ENCODE measurements at regions not wholly inside any gene's neighbourhood (a gene's known extent, or its start where the extent isn't known, plus 50 kb on each side); places are given as distances from the start of the nearest gene placed in this dataset.
"Not testable (repeated sequence)": the region's sequence is repeated elsewhere in the genome, so short reads cannot be mapped to it uniquely, and the experiment has no call there.

DNA sequence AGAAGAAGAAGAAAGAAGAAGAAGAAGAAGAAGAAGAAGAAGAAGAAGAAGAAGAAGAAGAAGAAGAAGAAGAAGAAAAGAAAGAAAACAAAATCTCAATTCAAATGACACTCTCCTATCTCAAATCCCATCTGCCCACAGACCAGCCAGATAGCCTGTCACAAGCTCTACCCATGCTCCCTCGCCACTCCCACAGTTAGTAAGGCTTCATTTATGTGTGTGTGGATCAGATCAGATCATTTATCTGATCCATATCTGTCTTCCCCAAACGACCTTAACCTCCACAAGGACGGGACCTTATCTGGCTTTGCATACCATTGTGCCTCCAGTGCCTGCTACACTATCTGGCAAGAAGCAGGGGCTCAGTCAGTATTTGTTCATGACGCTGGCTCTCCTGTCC lies 81.9 kb upstream of the RREB1 start:
- H3K27ac ChIP-seq, result no peak overlapping the region
- no peak for DNase-seq (ENCODE audit: low read depth, low spot score)

DNA sequence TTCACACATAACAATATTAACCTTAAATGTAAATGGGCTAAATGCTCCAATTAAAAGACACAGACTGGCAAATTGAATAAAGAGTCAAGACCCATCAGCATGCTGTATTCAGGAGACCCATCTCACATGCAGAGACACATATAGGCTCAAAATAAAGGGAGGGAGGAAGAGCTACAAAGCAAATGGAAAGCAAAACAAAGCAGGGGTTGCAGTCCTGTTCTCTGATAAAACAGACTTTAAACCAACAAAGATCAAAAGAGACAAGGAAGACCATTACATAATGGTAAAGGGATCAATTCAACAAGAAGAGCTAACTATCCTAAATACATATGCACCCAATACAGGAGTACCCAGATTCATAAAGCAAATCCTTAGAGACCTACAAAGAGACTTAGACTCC lies 78.8 kb upstream of the RREB1 start:
- H3K27ac ChIP-seq; DNase-seq (ENCODE audit: low read depth, low spot score): not testable (repeated sequence)

DNA sequence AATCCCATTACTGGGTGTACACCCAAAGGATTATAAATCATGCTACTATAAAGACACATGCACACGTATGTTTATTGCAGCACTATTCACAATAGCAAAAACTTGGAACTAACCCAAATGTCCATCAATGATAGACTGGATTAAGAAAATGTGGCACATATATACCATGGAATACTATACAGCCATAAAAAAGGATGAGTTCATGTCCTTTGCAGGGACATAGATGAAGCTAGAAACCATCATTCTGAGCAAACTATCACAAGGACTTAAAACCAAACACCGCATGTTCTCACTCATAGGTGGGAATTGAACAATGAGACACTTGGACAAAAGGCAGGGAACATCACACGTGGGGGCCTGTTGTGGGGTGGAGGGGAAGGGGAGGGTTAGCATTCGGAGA lies 76.8 kb upstream of the RREB1 start:
- not testable (repeated sequence) for DNase-seq (ENCODE audit: low read depth, low spot score); H3K27ac ChIP-seq

DNA sequence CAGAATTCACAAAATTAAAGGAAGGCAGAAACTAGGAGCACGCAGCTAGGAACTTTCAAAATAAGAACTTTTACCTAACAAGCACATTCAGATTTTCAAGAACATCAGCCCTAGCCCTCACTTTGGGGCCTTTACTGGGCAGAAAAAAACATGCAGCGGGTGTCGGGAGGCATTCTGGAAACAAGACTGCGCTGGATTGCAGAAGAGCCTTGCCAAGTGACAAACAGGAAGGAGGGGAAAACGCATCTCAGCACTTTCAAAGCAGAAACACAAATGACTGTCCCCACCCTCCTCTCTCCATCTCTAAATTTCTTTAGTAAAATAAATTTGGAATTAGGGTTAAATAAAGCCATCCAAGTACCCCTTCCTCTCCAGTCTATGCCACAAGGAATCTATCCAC lies 74.6 kb upstream of the RREB1 start:
- no peak for DNase-seq (ENCODE audit: low read depth, low spot score)
- H3K27ac ChIP-seq, result no peak overlapping the region

DNA sequence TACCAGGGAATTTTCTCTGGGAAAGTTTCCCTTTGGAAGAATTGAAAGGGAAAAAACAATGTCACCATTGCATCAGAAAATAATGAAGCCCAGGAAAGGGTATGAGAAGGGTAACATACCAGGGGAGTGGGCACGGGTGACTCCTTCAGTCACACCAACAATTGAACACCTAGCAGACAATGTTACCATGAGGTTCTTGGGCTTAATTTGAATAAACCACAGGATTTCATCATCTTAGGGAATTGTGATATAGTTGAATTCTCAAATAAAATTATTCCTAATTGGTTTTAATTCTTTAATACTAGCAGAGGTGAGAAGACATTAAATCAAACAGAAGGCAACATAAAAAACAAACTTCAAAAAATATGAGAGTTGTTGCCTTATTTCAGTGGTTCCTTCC lies 73.7 kb upstream of the RREB1 start:
- no peak overlapping the region for H3K27ac ChIP-seq
- no peak for DNase-seq (ENCODE audit: low read depth, low spot score)

DNA sequence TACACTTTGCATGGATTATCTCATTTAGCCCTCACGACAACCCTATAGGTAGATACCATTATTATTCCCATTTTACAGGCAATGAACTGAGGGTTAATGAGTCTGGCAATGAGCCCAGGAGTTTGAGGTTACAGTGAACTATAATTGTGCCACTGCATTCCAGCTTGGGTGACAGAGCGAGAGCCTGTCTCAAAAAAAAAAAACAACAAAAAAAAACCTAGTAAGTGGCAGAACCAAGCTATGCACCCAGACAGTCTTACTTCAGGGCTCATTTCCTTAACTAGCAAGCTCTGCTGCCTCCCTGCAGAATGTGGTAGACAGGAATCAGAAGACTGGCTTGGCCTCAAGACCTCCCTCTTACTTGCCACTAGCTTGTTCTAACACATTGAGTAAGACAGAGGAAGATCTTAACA lies 71.9 kb upstream of the RREB1 start:
- no peak for DNase-seq (ENCODE audit: low read depth, low spot score)
- no peak overlapping the region for H3K27ac ChIP-seq

DNA sequence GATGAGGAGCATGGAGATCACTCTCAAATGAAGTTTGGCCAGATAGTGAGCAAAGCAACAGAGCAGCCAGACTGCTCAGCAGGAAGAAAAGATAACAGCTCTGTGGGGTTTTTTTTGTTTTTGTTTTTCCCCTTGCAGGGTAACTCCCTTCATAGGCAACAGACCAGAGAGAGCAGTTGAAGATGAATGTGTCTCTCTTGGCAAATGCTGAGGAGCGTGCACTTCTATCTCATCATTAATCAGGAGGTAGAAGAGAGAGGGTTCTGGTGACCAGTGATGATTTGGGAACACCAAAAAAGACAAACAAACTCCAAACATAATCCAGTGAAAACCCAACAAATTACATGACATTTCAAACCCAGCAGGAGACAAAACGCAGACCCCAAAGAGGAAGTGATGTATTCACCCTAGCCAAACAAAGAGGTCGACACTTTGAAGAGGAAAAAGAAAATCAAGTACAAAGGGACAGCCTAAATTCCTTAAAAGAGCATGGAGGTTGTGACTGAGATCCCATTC lies 66.2 kb upstream of the RREB1 start:
- no peak overlapping the region for H3K27ac ChIP-seq

DNA sequence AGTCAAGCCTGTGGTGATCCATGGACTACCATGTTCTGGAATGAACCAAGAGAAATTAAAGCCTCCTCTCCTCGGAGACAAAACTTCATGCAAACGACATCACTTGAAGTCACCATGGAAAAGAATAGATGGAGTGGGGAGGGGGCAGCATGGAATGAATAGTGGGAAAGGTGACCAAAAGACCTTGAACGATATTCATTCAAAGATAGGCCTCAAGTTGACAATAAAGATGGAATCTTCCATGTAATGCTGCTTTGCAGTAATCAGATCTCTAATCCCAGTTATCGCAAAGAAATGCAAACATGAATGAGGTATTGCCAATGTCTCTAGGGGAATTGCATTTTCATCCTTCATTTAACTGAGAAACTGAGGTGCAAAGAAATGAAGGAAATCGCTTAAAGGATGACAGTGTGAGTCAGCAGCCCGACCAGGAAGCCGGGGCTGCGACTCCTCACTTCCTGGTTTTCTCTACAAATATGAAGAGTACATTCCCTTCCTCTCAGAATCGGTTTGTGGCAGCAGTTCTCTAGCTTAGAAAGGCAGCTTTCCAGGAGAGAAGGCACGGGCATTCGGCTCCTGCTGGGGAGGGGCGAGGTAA lies 65.6 kb upstream of the RREB1 start:
- H3K27ac ChIP-seq, result peak overlapping the region; percentile 13
- DNase-seq (ENCODE audit: low read depth, low spot score), result no peak

More for the DNA sequence above, 66.2 kb upstream of the RREB1 start:
- no peak for DNase-seq (ENCODE audit: low read depth, low spot score)

DNA sequence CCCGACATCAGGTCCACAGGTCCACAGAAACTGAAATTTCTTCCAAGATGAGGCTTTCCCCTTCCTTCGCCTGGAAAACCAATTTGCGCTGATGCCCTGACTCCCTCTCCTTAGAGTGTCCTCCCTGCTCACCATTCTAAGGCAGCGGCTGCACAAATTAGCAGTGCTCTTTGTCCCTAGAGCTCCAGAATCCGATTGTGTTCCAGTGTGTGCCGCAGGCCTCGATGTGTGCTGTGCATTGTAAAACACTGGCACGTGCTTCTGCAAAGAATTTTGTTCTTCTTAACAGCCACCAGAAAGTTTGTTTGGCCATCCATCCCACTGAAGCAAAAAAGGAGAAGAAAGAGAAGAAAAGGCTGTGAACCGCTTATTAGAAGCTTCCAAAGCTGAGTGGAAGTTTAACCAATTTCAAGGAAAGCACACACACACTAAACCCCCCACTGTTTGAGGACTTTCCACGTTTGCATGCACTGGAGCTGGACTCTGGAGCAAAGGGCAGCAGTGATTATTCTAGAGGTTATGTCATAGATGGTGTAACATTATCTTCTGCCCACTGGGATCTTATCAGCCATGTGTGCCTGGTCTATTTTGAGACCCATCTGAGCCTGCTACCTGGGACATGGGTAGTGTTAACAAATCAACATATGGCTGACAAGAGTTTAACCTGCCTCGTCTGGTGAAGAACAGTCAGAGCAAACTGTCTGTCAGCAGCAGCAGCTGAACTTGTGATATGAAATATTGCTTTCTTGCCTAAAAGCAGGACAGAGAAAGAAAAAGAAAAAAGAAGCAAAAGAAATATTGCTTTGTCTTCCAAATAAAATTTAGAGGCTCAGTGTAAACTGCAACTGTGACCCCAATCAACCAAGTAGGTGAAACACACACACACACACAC lies 64.9 kb upstream of the RREB1 start:
- DNase-seq (ENCODE audit: low read depth, low spot score), result no peak
- H3K27ac ChIP-seq, result peak overlapping the region; percentile 13

DNA sequence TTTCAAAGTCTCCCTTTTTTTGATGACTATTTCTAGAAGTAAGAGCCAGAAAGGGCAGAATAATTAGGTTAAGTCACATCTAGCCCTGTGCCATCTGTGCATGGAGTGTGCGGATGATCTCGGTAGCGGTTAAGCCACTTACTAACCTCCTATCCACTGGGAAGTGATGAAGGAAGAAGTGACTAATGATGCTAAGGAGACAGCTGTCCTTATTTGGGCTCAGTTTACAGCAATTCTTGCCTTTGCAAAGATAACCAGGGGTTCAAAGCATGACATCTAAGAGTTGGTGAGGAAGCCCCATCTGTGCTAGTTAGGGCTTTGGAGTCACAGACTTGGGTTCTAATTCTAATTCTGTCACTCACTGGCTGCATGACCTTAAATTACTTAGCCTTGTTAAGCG lies 62.4 kb upstream of the RREB1 start:
- no peak overlapping the region for H3K27ac ChIP-seq
- no peak for DNase-seq (ENCODE audit: low read depth, low spot score)

DNA sequence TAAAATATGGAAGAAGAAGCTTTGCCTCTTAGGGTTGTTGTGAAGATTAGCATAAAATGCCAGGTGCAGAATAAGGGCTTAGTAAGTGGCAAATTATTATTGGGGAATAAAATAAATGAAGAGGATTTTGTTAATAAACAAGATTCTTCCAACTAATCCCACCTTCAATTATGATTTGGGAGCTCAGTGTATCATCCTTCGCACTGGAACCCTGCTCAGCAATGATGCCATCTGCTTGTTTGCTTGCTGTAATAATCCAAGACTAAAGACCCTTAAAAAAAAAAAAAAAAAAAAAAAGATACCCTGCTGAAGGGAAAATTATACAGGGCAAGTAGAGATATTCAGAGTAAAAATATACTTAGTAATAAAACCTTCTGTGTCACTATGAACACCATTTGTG lies 62.0 kb upstream of the RREB1 start:
- H3K27ac ChIP-seq, result no peak overlapping the region
- DNase-seq (ENCODE audit: low read depth, low spot score), result no peak

DNA sequence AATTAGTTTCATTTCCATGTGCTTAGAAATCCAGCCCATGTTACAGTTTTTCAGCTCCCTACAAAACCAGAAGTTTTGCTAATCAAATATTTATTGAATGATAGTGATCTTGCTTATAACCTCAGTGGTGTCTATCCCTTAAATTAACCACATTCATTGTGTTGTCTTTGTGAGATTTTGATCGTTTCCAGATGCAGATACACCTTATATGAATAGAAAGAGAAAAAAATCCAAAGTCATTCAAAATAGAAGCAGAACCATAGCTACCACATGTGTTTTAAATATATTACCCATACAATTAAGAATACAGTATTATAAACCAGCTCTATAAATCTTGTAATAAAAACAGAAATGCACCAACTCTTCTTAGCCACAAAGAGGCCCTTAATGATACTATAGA lies 60.6 kb upstream of the RREB1 start:
- H3K27ac ChIP-seq, result no peak overlapping the region
- DNase-seq (ENCODE audit: low read depth, low spot score), result no peak

DNA sequence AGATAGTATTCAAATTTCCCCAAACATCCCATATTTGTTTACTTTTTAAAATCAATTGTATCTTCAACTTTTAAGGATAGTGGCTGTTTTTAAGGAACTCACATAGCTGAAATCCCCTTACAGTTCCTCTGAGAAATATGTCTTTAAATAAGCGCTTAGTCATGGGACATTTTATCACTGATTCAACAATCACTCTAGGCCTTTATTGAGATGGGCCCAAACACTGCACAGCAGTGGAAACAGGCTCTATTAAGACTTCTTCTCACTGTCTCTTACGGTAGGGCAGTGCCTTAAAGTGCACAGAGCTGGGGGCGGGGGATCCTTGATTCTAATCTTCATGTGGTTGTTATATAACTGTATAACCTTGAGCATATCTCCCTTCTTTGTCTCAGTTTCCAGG lies 59.8 kb upstream of the RREB1 start:
- H3K27ac ChIP-seq, result no peak overlapping the region
- no peak for DNase-seq (ENCODE audit: low read depth, low spot score)

DNA sequence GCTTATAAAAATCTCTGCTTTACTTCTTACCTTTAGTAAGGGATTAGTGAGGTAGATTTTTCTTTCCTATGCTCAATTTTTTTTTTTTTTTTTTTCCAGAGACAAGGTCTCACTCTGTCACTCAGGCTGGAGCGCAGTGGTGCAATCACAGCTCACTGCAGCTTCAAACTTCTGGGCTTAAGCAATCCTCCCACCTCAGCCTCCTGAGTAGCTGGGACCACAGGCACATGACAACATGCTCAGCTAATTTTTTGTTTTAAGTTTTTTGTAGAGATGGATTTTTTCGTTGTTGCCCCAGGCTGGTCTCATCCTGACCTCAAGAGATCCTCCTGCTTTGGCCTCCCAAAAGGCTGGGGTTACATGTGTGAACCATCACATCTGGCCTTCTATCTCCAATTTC lies 58.9 kb upstream of the RREB1 start:
- no peak for DNase-seq (ENCODE audit: low read depth, low spot score)
- no peak overlapping the region for H3K27ac ChIP-seq

DNA sequence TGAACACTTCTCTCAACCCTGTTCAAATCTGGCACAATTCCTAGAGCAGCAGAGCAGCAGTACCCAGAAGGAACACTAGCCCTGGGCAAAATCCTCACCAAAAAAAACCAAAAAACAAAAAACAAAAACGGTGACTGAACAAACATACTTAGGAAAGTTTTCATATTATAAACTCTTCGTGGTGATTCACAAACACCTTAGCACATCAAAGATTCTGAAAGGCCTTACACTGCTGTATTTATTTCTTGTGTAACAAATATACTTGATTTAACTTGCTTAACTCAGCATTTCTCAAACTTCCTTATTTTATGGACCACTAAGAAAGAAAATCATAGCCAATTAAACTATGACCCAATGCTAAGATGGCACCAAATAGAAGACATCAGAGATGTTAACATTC lies 57.8 kb upstream of the RREB1 start:
- peak overlapping the region; percentile 86 for H3K27ac ChIP-seq
- DNase-seq (ENCODE audit: low read depth, low spot score), result no peak

DNA sequence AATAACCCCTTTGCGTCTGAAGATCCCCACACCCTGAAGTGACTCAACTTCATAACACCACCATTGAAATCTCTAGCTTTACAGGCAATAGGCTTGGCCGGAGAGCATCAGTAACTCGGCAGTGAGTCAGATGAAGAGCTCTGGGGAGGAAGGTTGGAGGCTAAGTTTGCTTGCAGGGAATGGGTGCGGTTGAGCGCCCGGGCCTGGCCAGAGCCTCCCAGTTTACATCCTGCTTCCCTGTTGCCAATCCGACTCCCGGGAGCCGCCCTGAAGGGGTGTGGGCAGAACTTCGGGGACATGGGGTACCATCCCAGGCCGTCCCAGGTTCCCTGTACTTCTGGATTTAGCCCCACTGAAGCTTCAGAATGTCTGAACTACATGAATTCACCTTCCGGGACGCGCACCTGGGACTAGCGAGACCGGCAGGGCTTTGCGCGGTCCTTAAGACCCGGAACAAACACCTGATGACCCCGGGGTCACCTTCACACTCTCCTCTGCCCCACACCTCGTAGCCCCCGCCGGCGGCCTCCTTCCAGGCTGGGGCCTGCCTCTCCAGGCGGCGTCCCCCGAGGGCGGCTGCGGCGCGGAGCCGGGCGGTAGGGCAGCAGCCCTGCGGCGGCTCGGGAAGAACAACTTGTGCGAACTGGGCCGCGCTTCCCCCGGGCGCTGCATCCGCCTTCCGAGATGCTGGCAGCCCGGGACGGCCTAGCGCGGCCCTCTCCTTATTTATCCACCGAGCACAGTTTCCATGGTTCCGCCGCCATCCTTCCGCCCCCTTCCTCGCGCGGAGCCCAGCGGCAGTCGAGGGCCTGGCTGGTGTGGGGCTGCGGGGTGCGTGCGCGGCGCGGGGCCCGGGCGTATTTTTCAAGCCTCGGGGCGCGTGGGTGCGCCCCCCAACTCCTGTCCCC lies 56.6 kb upstream of the RREB1 start:
- H3K27ac ChIP-seq, result peak overlapping the region; percentile 86
- DNase-seq (ENCODE audit: low read depth, low spot score), result peak; percentile 77

DNA sequence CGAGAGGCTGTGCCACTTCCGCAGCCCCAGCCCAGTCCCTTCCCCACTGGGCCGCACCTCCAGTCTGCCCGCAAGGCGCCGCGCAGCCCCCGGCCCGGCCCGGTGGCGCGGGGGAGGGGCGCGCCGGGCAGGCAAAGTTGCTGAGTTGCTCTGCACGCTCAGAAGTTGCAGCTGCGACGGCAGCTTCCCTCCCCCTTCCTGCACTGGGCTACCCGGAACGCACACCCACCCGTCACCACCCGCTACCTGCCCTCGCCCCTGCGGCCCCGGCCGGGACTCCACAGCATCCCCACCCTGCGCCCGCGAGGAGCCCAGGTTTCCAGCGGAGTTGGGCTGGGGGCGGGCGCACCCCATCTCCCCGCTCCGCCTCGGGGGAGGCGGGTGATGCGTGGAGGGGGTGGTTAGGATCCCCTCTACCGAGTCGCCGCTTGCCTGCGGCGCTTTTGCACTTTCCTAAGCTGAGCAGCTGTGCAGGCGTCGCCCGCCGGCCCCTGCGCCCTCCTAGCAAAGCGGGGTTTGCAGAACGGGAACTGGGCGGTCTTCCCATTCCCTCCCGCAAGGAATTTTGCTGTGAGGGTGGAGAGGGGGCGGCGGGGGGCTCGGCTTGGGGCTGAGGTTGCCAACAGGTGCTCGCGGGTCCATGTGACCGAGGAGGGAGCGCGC lies 55.9 kb upstream of the RREB1 start:
- DNase-seq (ENCODE audit: low read depth, low spot score), result no peak
- H3K27ac ChIP-seq, result peak overlapping the region; percentile 86

DNA sequence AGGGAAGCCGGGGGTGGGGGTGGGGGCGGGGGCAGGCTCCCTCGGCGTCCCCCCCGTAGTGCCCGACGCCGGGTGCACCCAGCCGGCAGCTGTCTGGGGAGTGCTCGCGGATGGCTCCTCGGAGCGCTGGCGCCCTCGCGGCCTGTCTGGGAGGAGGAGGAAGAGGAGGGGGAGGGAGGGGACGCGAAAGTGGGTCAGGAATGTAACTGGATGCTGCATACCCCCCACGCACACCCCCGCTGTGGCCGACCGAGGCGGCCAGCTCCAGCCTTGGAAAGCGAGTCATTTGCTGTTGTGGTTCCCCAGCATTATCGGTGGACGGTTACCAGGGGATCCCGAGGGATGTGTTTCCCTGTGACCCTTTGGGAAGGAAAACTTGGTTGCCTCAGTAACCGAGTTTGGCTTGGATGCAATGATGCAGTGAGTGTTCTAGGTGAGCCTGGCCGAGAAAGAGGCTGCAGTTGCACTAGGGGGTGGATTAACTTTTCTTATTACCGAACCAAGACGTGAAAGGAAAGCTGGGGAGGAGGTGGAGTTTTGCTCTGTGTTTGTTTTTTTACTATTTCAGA lies 55.2 kb upstream of the RREB1 start:
- peak overlapping the region; percentile 86 for H3K27ac ChIP-seq
- DNase-seq (ENCODE audit: low read depth, low spot score), result no peak

DNA sequence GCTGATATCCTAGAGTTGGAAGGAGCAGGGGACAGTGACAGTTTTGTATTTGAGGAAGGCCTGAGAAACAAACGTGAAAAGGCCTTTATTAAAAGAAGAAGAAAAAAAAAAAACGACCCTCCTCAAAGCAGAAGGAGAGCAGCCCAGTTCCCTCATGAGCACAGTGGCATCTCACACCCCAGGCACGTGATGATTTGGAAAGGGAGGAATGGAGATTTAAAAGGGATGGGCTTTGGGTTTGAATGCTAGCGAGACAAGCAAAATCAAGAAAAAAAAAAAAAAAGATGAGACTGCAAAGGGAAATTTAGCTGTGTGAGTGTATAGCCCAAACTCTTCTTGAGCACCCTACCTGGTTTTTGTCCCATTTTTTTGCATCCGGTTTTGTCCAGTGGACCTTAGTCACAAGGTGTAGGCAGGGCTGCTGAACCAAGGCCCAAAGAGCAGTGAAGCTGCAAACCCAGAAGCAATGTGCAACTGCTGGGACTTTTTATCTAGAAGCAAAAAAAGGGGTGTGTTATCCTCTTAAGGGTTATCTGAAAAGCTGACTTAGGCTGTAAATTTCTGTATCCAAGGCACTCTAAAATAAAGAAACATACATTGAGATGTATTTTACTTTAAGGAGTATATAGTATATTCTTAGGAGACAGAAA lies 54.5 kb upstream of the RREB1 start:
- peak overlapping the region; percentile 86 for H3K27ac ChIP-seq
- no peak for DNase-seq (ENCODE audit: low read depth, low spot score)

All from epithelial cell of prostate (primary cell).